ENCODE measurements at regions not wholly inside any gene's neighbourhood (a gene's known extent, or its start where the extent isn't known, plus 50 kb on each side); places are given as distances from the start of the nearest gene placed in this dataset.

DNA sequence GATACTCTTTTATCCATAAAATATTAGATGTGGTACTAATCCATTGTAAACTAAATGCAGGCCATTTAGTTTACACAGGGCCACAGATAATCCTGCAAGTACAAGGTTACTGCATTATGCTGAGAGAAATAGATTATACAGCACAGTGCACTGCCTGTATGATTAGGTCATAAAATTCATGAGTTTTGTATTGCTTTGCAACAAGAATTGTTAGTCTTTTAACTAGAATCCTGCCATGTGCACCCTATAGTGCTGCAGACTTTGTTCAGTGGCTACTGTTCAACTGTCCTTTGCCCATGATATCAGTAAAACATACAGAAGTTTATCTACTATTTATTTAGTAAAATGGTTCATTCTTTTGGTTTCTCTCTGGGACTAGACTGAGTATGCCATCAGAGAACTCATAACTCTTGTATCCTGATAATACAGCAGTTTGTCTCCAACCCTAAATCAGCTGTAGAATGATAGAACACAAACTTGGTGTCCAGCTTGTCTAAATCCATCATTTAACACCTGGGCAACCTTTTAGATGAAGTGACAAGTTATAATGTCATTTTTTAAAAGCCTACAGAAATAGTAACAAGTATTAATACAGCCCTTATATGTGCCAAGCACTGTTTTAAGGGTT lies 291.2 kb downstream of the TMEM167A start:
- H3K9me3 ChIP-seq, result no peaks in the 10 kb centered on the region
- H3K4me3 ChIP-seq, result no peak overlapping the region
- TF ChIP-seq, protein P1, sequence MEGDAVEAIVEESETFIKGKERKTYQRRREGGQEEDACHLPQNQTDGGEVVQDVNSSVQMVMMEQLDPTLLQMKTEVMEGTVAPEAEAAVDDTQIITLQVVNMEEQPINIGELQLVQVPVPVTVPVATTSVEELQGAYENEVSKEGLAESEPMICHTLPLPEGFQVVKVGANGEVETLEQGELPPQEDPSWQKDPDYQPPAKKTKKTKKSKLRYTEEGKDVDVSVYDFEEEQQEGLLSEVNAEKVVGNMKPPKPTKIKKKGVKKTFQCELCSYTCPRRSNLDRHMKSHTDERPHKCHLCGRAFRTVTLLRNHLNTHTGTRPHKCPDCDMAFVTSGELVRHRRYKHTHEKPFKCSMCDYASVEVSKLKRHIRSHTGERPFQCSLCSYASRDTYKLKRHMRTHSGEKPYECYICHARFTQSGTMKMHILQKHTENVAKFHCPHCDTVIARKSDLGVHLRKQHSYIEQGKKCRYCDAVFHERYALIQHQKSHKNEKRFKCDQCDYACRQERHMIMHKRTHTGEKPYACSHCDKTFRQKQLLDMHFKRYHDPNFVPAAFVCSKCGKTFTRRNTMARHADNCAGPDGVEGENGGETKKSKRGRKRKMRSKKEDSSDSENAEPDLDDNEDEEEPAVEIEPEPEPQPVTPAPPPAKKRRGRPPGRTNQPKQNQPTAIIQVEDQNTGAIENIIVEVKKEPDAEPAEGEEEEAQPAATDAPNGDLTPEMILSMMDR (IDR thresholded peaks at IDR 0.05), result no peak
- no peak for TF ChIP-seq POLR2A (IDR thresholded peaks at IDR 0.05)
- intact Hi-C loops (cut with DNase I; ENCODE audit: low total_unique reads), result no loop called here
- no peaks in the 10 kb centered on the region for H3K27me3 ChIP-seq
- no peaks in the 10 kb centered on the region for H3K36me3 ChIP-seq
- no peak for DNase-seq
- H3K27ac ChIP-seq, result no peak overlapping the region
- no peaks in the 10 kb centered on the region for H3K4me1 ChIP-seq

DNA sequence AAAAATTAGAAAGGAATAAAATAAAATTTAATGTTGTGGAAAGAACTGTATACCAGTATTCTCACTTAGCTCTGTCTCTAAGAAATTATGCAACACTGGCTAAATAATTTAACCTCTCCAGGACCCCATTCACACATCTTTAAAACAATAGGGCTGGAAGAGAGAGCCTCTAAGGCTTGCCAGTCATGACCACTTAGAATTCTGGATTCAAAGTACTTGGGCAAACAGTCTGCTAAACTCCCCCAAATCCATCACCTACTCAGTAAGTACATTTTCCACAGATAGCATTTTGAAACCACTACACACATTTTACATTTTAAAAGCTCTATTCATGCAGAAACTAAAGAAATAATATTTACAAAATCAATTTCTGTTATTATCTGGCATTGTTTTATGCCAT lies 291.7 kb downstream of the TMEM167A start:
- H3K27ac ChIP-seq, result no peak overlapping the region
- H3K36me3 ChIP-seq, result no peaks in the 10 kb centered on the region
- H3K4me1 ChIP-seq, result no peaks in the 10 kb centered on the region
- no peak for DNase-seq
- no peaks in the 10 kb centered on the region for H3K27me3 ChIP-seq
- TF ChIP-seq POLR2A (IDR thresholded peaks at IDR 0.05), result no peak
- TF ChIP-seq, protein P1 (IDR thresholded peaks at IDR 0.05), result no peak
- intact Hi-C loops (cut with DNase I; ENCODE audit: low total_unique reads), result no loop called here
- H3K9me3 ChIP-seq, result no peaks in the 10 kb centered on the region
- H3K4me3 ChIP-seq, result no peak overlapping the region

DNA sequence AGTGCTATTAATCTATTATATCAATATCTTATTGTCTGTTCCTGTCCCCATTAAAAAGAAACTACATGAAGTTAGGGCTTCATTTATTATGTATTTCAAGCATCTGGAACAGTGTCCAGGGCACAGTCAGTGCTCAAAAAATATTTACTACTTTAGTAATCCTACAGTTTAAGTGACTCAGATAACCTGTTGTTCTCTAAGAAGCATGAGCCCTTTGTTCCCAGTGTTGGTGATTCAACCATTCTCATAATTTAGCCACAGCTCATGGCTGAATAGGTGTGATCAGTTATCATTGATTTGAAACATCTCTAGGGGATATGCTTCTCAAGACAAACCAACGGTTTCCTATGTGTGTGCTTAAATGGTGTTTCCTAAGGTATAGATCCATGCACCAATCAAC lies 292.7 kb downstream of the TMEM167A start:
- no peaks in the 10 kb centered on the region for H3K36me3 ChIP-seq
- intact Hi-C loops (cut with DNase I; ENCODE audit: low total_unique reads), result no loop called here
- H3K9me3 ChIP-seq, result no peaks in the 10 kb centered on the region
- H3K4me1 ChIP-seq, result no peaks in the 10 kb centered on the region
- no peak overlapping the region for H3K27ac ChIP-seq
- TF ChIP-seq, protein P1 (IDR thresholded peaks at IDR 0.05), result no peak
- no peak for TF ChIP-seq POLR2A (IDR thresholded peaks at IDR 0.05)
- DNase-seq, result no peak
- no peaks in the 10 kb centered on the region for H3K27me3 ChIP-seq
- no peak overlapping the region for H3K4me3 ChIP-seq

DNA sequence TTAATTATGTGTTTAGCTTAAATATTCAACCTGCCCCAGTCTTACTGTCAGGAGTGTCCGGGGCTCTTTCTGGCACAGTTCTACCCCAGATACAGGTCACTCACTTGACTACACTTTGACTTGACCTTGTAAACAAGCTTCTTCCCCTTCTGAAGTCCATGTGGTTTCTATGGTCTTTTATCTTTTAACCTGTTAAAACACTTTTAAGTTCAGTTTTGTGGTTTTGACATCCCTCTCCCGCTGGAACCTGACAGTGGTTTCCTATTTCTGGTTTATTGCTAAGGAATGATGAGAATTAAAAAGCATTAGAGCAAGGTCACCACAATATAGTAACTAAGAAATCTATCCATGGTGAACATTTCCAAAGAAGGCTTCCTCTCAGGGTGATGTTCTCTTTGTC lies 300.1 kb downstream of the TMEM167A start:
- no peak overlapping the region for H3K27ac ChIP-seq
- TF ChIP-seq, protein P1 (IDR thresholded peaks at IDR 0.05), result no peak
- no peak for TF ChIP-seq POLR2A (IDR thresholded peaks at IDR 0.05)
- no peaks in the 10 kb centered on the region for H3K9me3 ChIP-seq
- no peaks in the 10 kb centered on the region for H3K4me1 ChIP-seq
- DNase-seq, result no peak
- no peaks in the 10 kb centered on the region for H3K36me3 ChIP-seq
- no peak overlapping the region for H3K4me3 ChIP-seq
- H3K27me3 ChIP-seq, result no peaks in the 10 kb centered on the region
- intact Hi-C loops (cut with DNase I; ENCODE audit: low total_unique reads), result no loop called here

DNA sequence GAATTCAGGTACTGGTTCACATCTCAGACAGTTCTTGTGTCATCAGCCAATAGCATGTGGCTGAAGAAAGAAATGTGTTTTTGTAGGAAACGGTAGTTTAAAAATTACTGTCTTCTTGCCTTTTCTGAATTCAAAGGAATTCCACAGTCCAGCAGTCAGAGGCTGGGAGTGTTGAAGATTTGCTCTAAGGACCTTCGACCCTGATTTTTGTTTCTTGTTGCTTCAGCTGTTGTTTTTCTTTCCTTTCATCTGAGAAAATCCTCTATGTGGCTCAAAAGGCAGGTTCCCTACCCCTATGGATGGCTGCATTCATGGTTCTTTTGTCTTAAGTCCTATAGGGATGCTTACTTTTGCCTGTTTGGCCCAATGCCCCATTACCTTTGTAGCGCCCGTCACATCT lies 304.9 kb downstream of the TMEM167A start:
- TF ChIP-seq, protein P1 (IDR thresholded peaks at IDR 0.05), result no peak
- no peak for TF ChIP-seq POLR2A (IDR thresholded peaks at IDR 0.05)
- Histone ChIP-seq H3K27me3 (no peaks in the 10 kb centered on the region), H3K4me3 (no peak overlapping the region), H3K9me3 (no peaks in the 10 kb centered on the region), H3K27ac (no peak overlapping the region), H3K4me1 (no peaks in the 10 kb centered on the region), H3K36me3 (no peaks in the 10 kb centered on the region)
- DNase-seq, result no peak
- intact Hi-C loops (cut with DNase I; ENCODE audit: low total_unique reads), result no loop called here

All from uterus (tissue), 3 donors.